Osteoblast (primary cell): ENCODE measurements at regions not wholly inside any gene's neighbourhood (a gene's known extent, or its start where the extent isn't known, plus 50 kb on each side); places are given as distances from the start of the nearest gene placed in this dataset.

Source experiments
- DNase-seq: peaks from one replicate; pipeline ENCODE4 v3.0.0; 2011; ENCODE audit warnings: low spot score, mixed read lengths; ENCODE audit not compliant: insufficient read length; ENCODE audit errors: missing footprints
- H2AFZ ChIP-seq: 2 replicates; pipeline ENCODE4 v1.6.0; 2011; ENCODE audit warnings: mild to moderate bottlenecking, low read length
- H3K27ac ChIP-seq: 2 replicates; pipeline ENCODE4 v1.5.1; 2011; ENCODE audit warnings: mild to moderate bottlenecking, low read depth, low read length, moderate library complexity
- H3K27me3 ChIP-seq: 2 replicates; pipeline ENCODE4 v1.6.0; 2012; ENCODE audit warnings: mild to moderate bottlenecking, control low read depth, inconsistent platforms, low read length, moderate library complexity; ENCODE audit not compliant: insufficient read depth
- H3K36me3 ChIP-seq: 2 replicates; pipeline ENCODE4 v1.5.1; 2011; ENCODE audit warnings: mild to moderate bottlenecking, low read length, control low read depth, moderate library complexity; ENCODE audit not compliant: insufficient read depth
- H3K4me1 ChIP-seq: 2 replicates; pipeline ENCODE4 v1.5.1; 2011; ENCODE audit warnings: mild to moderate bottlenecking, low read length, control low read depth, moderate library complexity; ENCODE audit not compliant: insufficient read depth
- H3K4me2 ChIP-seq: 2 replicates; pipeline ENCODE4 v1.6.0; 2011; ENCODE audit warnings: mild to moderate bottlenecking, low read length; ENCODE audit not compliant: insufficient read depth
- H3K4me3 ChIP-seq: fragments of 200-600 bp; sonication (generic); 3 replicates; pipeline ENCODE4 v1.5.1; 2012; ENCODE audit warnings: mild to moderate bottlenecking, low read length, inconsistent platforms; ENCODE audit not compliant: insufficient read depth
- H3K79me2 ChIP-seq: 2 replicates; pipeline ENCODE4 v1.6.0; 2012; ENCODE audit warnings: mild to moderate bottlenecking, low read length, control low read depth, inconsistent platforms; ENCODE audit not compliant: insufficient read depth
- H3K9me3 ChIP-seq: 2 replicates; pipeline ENCODE4 v1.5.1; 2011; ENCODE audit warnings: low read depth, low read length, control low read depth
- H4K20me1 ChIP-seq: 2 replicates; pipeline ENCODE4 v1.6.0; 2012; ENCODE audit warnings: mild to moderate bottlenecking, low read length, control low read depth; ENCODE audit not compliant: insufficient read depth
- TF ChIP-seq, protein P1 (sequence below): IDR thresholded peaks from 2 replicates; pipeline ENCODE4 v1.5.1; 2011; ENCODE audit warnings: mild to moderate bottlenecking, low read depth, low read length, moderate library complexity; ENCODE audit errors: extremely low read depth

DNA sequence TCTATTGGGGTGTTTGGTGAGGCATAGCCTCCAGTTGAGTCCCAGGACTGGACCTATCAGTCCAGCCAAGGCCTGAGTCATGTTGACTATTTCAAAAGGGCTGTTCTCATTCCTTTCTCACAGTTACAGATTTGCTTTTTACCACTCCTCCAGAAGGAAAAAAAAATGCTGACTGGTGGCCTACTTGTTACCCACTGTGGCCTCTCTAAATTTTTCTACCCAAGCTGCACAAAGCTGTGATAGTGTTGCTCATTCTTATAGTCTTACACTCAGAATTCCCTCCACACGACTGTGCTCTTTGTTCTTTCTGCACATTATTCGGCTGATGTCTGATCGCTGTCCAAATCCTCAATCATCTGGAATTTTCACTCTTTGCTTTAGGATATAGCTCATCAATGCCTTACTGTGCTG, 1142.2 kb downstream of the IGSF11 start:
- Histone ChIP-seq H3K36me3 (no peaks in the 10 kb centered on the region), H3K79me2 (no peaks in the 10 kb centered on the region), H3K4me2 (no peak overlapping the region), H3K27ac (no peak overlapping the region), H3K27me3 (no peaks in the 10 kb centered on the region), H2AFZ (no peak overlapping the region), H3K4me3 (no peak overlapping the region), H3K4me1 (peaks cover 4% of the 10 kb centered on the region), H3K9me3 (peaks cover under 1% of the 10 kb centered on the region), H4K20me1 (no peaks in the 10 kb centered on the region)
- peak; percentile 41 for DNase-seq
- TF ChIP-seq, protein P1, sequence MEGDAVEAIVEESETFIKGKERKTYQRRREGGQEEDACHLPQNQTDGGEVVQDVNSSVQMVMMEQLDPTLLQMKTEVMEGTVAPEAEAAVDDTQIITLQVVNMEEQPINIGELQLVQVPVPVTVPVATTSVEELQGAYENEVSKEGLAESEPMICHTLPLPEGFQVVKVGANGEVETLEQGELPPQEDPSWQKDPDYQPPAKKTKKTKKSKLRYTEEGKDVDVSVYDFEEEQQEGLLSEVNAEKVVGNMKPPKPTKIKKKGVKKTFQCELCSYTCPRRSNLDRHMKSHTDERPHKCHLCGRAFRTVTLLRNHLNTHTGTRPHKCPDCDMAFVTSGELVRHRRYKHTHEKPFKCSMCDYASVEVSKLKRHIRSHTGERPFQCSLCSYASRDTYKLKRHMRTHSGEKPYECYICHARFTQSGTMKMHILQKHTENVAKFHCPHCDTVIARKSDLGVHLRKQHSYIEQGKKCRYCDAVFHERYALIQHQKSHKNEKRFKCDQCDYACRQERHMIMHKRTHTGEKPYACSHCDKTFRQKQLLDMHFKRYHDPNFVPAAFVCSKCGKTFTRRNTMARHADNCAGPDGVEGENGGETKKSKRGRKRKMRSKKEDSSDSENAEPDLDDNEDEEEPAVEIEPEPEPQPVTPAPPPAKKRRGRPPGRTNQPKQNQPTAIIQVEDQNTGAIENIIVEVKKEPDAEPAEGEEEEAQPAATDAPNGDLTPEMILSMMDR: no peak

DNA sequence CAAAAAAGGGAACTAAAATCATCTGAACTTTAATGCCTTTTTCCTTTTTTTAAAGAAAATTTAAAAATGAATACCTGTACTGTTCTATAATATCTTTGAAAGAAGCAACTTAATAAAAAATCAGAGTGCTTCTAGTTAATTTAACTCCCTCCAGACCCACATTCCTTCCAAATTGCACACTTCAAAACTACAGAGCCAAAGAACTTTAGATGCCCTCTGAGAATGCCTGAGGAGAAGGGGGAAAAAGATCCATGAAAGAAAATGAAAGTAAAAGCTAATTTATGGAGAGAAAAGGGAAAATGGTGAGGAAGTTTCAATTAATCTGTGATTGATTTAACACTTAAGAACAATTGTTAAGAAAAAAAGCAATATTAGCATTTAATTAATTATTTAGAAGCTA, 1141.6 kb downstream of the IGSF11 start:
- H3K4me3 ChIP-seq: no peak overlapping the region
- H3K27ac ChIP-seq: no peak overlapping the region
- no peak overlapping the region for H2AFZ ChIP-seq
- no peaks in the 10 kb centered on the region for H3K36me3 ChIP-seq
- peaks cover 4% of the 10 kb centered on the region for H3K4me1 ChIP-seq
- TF ChIP-seq, protein P1: no peak
- no peaks in the 10 kb centered on the region for H3K79me2 ChIP-seq
- H3K27me3 ChIP-seq: no peaks in the 10 kb centered on the region
- peaks cover 2% of the 10 kb centered on the region for H3K9me3 ChIP-seq
- H3K4me2 ChIP-seq: no peak overlapping the region
- DNase-seq: no peak
- H4K20me1 ChIP-seq: no peaks in the 10 kb centered on the region

DNA sequence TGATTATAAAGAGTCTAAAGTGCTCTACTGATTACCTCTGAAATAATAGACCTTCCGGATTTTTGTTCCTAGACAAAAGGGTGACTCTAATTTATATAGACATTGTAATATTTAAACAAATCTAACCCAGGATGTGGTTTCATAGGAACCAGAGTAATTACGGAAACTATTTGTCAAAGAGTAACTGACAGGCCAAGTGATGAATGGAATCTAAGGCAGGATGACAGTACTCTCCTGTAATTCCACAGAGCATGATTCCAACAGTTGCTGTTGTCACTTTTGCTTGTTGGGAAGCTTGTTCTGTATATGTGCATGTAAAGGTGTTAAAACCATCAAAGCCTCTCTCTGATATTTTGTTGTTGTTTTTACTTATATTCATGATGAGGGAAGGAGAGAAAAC, 1141.0 kb downstream of the IGSF11 start:
- H3K4me1 ChIP-seq: peaks cover 4% of the 10 kb centered on the region
- H3K4me3 ChIP-seq: no peak overlapping the region
- TF ChIP-seq, protein P1: no peak
- H2AFZ ChIP-seq: no peak overlapping the region
- no peak overlapping the region for H3K27ac ChIP-seq
- H3K9me3 ChIP-seq: peaks cover 2% of the 10 kb centered on the region
- no peaks in the 10 kb centered on the region for H3K36me3 ChIP-seq
- no peak overlapping the region for H3K4me2 ChIP-seq
- no peaks in the 10 kb centered on the region for H4K20me1 ChIP-seq
- no peaks in the 10 kb centered on the region for H3K79me2 ChIP-seq
- no peaks in the 10 kb centered on the region for H3K27me3 ChIP-seq
- DNase-seq: no peak

DNA sequence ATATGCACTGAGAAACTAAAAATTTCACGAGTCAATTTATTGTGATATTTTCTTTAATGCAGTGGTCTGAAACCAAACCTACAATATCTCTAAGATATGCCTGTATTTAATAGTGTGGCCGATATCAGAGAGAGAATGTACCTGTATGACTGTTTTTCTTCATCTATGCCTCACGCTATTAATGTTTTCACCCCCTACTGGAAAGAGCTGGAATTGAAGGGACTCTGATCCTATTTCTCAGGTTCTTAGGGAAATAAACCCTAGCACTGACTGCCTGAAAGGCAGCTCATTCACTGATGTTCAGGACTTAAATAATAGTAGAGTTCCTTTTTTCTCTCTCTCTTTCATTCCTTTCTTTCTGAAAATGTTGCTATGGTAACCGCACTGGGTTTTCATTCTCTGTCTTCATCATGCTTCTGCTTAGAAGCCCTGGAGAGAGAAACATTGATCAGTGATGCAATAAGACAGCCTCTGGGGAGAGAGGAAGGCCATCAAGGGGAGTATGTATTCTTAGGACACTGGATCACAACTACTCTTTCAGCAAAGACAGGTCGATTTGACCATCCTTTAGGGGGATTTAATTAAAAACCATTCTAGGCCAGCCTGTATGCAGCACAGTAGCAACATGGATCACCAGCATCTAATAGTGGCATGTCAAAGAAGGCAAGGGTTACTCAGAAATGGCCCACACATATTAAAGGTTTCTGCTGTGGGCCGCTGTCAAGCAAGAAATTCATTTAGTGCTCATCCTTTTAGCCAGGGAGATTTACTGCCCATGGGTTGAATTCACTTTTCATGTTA, 1135.7 kb downstream of the IGSF11 start:
- no peaks in the 10 kb centered on the region for H3K36me3 ChIP-seq
- TF ChIP-seq, protein P1: peak; percentile 19
- H3K9me3 ChIP-seq: peaks cover 2% of the 10 kb centered on the region
- H3K27ac ChIP-seq: no peak overlapping the region
- H4K20me1 ChIP-seq: no peaks in the 10 kb centered on the region
- H3K79me2 ChIP-seq: no peaks in the 10 kb centered on the region
- no peak overlapping the region for H2AFZ ChIP-seq
- no peak overlapping the region for H3K4me2 ChIP-seq
- H3K4me3 ChIP-seq: no peak overlapping the region
- H3K27me3 ChIP-seq: no peaks in the 10 kb centered on the region
- no peak for DNase-seq
- no peaks in the 10 kb centered on the region for H3K4me1 ChIP-seq
